Spleen (tissue), 7 donors: ENCODE measurements at regions not wholly inside any gene's neighbourhood (a gene's known extent, or its start where the extent isn't known, plus 50 kb on each side); places are given as distances from the start of the nearest gene placed in this dataset.

Experiments used
- CTCF ChIP-seq, 11 experiments: fragments of 200-600 bp in 7 of 11; fragments of 450-650 bp in 4 of 11; sonication (generic) in 4 of 11; IDR thresholded peaks in 8 of 11; conservative IDR thresholded peaks in 3 of 11; 1 replicate in 7 of 11; 2 replicates in 4 of 11; pipeline versions ENCODE4 v1.4.0 to v1.8.0; 2016 to 2021; ENCODE audit warnings: antibody characterized with exemption in 11 of 11, inconsistent platforms in 4 of 11, mild to moderate bottlenecking in 1 of 11
- POLR2A ChIP-seq, 3 donors: fragments of 450-650 bp; IDR thresholded peaks; one replicate each; pipeline ENCODE4 v1.5.1; 2017; ENCODE audit warnings: antibody characterized with exemption in 3 of 3, mild to moderate bottlenecking in 1 of 3
- donor health status: DM: no; HTN: no; CAD: no; lungs with moderate emphysema.
- donor health status: DM: no; HTN: no; CAD: no.
- donor health status: DM: no; HTN: no; CAD: no.

- TF ChIP-seq CTCF (IDR thresholded peaks at IDR 0.05 in 8 of 11, conservative IDR thresholded peaks at IDR 0.05 in 3 of 11) (no peak), POLR2A (IDR thresholded peaks at IDR 0.05) (no peak)
Observed at GRCh38 chr7:12517451-12517850, 53.1 kb upstream of the SCIN start.
